ENCODE measurements at regions not wholly inside any gene's neighbourhood (a gene's known extent, or its start where the extent isn't known, plus 50 kb on each side); places are given as distances from the start of the nearest gene placed in this dataset.

GRCh38 chr1:209030454-209031167 is 552.9 kb upstream of the CAMK1G start:
- TF ChIP-seq, protein P1, sequence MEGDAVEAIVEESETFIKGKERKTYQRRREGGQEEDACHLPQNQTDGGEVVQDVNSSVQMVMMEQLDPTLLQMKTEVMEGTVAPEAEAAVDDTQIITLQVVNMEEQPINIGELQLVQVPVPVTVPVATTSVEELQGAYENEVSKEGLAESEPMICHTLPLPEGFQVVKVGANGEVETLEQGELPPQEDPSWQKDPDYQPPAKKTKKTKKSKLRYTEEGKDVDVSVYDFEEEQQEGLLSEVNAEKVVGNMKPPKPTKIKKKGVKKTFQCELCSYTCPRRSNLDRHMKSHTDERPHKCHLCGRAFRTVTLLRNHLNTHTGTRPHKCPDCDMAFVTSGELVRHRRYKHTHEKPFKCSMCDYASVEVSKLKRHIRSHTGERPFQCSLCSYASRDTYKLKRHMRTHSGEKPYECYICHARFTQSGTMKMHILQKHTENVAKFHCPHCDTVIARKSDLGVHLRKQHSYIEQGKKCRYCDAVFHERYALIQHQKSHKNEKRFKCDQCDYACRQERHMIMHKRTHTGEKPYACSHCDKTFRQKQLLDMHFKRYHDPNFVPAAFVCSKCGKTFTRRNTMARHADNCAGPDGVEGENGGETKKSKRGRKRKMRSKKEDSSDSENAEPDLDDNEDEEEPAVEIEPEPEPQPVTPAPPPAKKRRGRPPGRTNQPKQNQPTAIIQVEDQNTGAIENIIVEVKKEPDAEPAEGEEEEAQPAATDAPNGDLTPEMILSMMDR (conservative IDR thresholded peaks at IDR 0.05 in 1 of 2, IDR thresholded peaks at IDR 0.05 in 1 of 2; ENCODE audit: extremely low read depth in 1 of 2, insufficient read depth in 1 of 2, low read depth in 1 of 2, low read length in 2 of 2), result no peak
- no peak for TF ChIP-seq EZH2 (IDR thresholded peaks at IDR 0.05; ENCODE audit: borderline replicate concordance, low read length)
